B cell (primary cell): ENCODE measurements at regions not wholly inside any gene's neighbourhood (a gene's known extent, or its start where the extent isn't known, plus 50 kb on each side); places are given as distances from the start of the nearest gene placed in this dataset.

Source experiments
- EZH2 ChIP-seq: IDR thresholded peaks from 2 replicates; pipeline ENCODE4 v1.6.1; 2012; ENCODE audit warnings: borderline replicate concordance, low read depth, mild to moderate bottlenecking, moderate library complexity, low read length; ENCODE audit not compliant: insufficient read depth, poor library complexity, severe bottlenecking
- TF ChIP-seq, protein P1 (sequence below): fragments of 200-600 bp; IDR thresholded peaks from one replicate; pipeline ENCODE4 v1.8.0; 2022; ENCODE audit warnings: antibody characterized with exemption, mild to moderate bottlenecking

DNA sequence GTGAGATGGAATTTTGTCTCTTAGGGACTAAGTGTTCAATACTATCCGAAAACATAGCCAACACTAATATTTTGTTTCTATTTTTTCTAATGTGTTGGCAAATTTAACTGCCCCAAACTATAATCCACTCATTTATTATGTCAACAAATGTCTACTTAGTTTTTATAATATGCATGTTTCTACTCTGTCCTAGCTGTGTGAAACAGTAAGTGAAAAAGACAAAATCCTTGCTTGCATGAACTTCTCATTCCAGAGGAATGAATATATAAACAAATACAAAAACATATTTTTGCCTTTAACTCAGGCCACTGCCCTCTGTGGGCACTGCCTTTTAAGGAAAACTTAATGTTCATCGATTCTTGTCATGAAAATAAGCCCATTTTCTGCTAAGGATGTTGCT, 1275.4 kb upstream of the CDH18 start:
- TF ChIP-seq, protein P1, sequence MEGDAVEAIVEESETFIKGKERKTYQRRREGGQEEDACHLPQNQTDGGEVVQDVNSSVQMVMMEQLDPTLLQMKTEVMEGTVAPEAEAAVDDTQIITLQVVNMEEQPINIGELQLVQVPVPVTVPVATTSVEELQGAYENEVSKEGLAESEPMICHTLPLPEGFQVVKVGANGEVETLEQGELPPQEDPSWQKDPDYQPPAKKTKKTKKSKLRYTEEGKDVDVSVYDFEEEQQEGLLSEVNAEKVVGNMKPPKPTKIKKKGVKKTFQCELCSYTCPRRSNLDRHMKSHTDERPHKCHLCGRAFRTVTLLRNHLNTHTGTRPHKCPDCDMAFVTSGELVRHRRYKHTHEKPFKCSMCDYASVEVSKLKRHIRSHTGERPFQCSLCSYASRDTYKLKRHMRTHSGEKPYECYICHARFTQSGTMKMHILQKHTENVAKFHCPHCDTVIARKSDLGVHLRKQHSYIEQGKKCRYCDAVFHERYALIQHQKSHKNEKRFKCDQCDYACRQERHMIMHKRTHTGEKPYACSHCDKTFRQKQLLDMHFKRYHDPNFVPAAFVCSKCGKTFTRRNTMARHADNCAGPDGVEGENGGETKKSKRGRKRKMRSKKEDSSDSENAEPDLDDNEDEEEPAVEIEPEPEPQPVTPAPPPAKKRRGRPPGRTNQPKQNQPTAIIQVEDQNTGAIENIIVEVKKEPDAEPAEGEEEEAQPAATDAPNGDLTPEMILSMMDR = no peak
- TF ChIP-seq EZH2 = no peak
